GM21619 (cell line): ENCODE measurements at regions not wholly inside any gene's neighbourhood (a gene's known extent, or its start where the extent isn't known, plus 50 kb on each side); places are given as distances from the start of the nearest gene placed in this dataset.

Experiments
- ATAC-seq: cut with Tn5 transposase; IDR thresholded peaks from one replicate; pipeline ENCODE4 v1.9.1; 2021; ENCODE audit not compliant: unreplicated experiment

DNA sequence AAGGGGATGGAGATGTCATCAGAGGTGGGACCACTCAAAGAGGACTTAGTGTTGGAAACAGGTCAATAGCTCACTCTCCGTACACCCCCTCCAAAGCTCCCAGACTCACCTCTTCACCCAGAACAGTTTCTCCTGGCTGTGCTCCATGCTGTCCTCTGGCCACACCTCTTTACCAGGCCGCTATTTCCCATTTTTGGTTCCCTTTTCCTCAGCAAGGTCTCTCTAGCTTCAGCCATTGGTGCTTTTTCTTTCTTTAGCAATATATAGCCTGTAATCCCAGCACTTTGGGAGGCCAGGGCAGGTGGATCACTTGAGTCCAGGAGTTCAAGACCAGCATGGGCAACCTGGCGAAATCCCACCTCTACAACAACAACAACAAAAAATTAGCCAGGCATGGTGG lies 123.6 kb upstream of the SMAD3 start:
- no peak for ATAC-seq

DNA sequence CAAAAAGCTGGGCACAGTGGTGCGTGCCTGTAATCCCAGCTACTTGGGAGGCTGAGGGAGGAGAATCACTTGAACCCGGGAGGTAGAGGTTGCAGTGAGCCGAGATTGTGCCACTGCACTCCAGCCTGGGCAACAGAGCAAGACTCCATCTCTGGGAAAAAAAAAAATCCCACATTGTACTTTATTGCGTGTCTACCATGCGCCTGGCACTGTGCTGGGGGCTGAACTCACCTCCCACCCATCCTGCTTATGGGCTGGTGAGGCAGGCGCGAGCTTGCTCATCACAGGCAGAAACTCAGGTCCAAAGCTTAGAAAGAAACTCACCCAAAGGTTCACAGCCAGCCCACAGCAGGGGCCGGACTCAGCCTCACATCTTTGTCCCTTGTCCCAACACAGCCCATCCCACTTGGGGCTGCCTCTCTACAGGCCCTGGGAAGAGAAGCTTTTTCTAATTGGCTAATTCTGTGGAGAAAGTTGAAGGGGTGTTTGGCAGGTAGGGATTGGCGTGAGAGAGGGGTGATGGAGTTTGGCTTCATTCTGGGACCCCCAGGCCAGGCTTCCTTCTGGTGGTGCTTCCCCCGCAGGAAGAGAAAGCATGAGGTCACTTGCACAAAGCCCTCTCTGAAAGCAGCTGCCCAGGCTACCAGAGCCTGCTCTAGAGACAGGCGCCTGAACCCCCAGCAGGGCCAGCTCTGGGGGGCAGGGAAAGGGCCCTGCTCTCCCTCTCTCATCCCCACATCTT lies 122.6 kb upstream of the SMAD3 start:
- no peak for ATAC-seq

DNA sequence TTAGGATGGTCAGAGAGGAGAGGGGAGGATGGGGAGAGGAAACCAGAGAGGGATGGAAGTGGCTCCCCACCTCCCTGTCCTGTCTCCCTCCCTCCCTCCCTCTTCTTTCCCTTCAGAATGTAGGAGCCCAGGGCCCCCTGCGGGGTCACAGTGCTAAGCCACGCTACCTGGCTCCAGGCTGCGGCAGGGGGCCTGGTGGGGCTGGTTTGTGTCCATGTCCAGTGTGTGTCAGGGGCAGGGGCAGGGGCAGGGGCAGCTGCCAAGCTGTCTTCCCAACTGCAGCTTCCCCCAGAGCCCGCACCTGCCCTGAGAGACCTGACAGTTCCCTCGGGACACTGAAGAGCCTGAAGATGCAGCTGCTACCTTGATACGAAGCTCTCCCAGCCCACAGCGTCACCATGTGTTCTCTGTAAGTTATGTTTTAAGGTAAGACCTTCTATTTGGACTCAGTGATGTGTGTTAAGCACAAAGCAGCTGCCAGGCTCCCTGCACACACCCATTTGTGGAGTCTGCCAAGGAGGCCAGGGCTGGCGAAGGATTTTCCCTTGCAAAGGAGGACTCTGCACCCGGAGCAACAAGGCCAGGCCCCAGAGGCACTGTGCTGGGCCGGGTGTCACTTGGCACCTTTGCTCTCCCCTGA lies 121.8 kb upstream of the SMAD3 start:
- ATAC-seq: no peak

DNA sequence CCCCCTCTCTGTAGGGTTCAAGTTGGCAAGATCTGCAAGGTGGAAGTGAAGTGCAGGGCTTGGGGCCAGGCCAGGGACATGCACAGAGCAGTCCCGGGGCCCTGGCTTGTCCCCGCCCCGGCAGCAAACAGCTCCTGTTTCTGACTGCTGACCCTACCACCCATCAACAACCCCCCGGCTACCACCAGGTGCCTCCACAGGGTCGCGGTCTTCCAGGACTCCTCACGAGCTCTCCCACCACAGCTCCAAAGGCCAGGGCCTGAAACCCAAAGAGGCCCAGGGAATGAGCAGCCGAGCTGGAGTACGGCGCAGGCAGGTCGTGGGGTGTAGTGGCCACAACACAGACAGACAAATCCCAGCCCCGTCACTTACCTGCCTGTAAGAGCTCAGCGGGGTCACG lies 121.3 kb upstream of the SMAD3 start:
- no peak for ATAC-seq

DNA sequence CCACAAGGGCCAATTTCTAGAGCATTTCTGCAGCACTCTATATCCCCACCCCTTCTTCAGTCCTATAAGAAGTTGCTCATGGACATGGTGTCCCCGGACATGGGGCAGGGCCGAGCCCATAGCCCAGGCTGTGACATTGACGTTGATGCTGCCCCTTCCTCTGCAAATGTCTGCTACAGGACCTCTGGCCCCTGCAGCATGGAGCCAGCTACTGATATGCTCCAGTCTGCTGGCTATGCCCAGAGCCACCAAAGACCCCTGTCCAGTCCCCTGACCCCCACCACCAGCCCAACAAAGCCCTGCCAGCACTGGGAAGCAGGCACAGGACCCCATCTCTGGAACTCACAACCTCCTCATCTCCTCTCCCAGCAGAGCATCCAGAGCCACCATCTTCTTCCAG lies 120.1 kb upstream of the SMAD3 start:
- ATAC-seq: no peak

DNA sequence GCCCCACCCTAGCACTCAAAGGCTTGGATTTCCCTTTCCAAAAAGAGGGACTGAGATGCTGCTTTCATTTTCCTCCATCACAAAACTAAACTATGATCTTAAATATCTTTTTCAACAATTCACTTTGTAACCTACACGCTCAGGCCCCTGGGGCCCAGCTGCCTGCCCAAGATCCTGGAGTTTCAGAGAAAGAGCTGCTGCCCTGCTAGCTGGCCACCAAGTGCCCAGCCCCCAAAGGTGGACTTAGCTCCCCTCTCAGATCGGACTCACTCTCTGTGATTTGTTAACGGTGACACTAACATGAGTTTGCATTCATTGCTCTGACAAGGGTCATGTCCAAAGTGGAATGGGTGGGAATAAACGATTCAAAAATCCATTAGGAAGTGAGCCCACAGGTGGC lies 119.6 kb upstream of the SMAD3 start:
- no peak for ATAC-seq

DNA sequence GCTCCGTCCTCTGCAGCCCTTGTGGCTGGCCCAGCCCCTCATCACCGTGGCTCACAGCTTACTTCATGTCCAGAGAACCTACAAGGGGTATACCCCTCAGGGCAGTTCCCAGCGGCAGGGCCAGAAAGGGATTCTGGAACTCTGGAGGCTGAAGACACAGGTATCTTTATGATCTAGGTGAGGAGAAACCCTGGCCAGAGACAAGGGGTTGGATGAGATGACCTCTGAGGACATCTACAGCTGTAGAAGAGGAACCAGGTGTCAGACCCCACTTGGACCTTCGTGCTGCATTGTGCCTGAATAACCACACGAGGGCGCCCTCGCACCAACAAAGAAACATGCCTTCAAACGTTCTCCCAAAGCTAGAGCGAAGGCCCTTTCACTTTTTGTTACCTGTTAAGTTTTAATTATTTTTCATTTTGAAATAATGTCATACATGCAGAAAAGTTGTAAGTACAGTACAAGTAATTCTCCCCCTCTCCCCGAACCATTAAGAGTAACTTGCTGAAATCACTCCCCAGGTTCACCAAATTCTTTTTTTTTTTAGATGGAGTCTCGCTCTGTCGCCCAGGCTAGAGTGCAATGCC lies 118.7 kb upstream of the SMAD3 start:
- no peak for ATAC-seq

DNA sequence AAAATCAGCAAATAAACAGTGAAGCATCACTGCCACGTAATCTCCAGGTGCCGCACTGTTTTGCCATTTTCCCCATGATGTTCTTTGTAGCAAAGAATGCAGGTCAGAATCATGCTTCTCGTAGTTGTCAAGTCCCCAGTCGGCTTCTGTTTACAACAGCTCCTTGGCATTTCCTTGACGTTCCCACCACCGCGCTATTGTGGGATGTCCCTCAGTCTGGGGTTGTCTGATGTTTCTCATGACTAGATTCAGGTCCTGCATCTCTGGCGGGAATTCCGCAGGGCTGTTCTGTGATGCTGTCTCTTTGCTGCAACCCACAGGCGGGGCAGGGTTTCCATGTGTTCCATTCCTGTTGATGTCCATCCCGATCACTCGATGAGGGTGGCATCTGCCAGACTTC lies 117.9 kb upstream of the SMAD3 start:
- no peak for ATAC-seq

DNA sequence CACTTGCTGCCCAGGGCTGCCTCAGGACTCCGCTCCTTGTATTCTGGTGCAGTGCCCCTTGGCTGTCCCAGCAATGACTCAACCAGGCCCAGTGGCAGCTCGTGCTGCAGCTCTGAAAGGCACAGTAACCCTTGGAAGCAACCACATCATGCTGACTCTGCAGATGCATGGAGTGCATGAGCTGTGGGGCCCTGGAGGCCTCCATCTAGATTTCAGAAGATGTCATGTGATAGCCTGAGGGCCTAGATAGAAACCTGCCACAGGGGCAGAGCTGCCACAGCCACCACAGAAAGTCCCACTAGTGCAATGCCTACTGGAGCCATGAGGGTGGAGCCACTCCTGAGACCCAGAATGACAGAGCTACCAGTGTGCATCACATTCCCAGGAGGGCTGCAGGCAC lies 117.1 kb upstream of the SMAD3 start:
- no peak for ATAC-seq

DNA sequence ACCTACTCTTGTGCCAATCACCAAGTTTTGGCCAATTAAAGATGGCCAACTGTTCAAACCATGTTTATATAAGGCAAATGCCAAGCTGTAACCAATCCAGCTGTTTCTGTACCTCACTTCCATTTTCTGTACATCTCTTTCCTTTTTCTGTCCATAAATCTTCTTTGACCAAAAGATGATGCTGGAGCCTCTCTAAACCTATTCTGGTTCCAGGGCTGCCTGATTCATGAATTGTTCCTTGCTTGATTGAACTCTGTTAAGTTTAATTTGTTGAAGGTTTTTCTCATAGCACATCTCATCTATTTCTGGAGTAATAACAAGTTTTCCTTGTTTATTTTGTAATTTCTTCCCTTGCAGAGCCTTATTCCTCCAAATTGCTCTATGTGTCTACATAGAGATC lies 115.3 kb upstream of the SMAD3 start:
- no peak for ATAC-seq

DNA sequence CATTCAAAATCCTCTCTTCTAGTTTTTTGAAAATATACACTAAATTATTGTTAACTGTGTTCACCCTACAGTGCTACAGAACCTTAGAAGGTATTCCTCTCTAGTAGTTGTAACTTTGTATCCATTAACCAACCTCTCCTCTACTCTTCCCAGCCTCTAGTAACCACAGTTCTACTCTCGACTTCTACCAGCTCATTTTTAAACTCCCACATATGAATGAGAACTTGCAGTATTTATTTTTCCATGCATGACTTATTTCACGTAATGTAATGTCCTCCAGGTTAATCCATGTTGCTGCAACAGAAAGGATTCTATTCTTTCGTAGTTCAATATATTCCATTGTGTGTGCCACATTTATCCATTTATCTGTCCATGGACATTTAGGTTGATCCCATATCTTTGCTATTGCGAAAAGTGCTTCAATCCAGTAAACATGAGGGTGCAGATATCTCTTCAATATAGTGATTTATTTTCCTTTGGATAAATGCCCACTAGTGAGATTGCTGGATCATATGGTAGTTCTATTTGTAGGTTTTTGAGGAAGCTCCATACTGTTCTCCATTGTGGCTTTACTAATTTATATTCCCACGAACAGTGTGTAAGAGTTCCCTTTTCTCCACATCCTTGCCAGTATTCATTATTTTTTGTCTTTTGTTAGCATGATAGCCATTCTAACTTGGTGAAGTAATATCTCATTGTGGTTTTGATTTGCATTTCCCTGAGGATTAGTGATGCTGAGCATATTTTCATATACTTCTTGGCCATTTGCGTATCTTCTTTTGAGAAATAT lies 113.7 kb upstream of the SMAD3 start:
- no peak for ATAC-seq

DNA sequence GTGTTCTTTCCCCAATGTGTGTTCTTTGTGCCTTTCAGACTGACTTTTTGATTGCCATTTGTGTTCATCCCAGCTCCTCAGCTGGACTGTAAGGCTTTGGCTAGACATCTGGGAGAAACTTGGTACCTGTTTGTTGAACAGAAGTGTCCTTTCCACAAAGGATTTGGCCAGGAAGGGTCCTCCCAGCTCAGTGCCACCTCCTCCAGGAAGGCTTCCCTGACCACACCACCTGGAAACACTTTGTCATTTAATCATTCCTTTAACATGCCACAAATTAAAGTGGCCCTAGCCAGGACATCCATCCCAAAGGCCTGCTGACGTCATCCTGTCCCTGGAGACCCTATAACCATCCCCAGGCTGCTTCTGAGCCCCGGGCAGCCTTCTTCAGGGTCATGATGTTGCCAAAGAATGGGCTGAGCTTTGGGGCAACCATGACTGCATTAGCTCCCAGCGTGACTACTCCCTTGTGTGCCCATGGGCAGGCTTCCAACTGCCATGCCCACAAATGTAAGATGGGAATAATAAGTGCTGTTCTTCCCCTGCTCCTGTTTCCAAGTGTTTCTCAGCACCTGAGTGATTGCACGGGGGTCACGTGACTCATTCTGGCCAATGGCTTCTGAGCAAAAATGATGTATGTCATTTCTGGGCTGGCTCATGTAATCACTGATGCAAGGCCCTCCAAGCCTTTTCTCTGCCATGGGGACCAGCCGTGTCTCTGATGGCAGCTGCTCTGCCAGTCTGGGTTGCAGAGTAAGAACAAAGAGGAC lies 112.5 kb upstream of the SMAD3 start:
- ATAC-seq: no peak

DNA sequence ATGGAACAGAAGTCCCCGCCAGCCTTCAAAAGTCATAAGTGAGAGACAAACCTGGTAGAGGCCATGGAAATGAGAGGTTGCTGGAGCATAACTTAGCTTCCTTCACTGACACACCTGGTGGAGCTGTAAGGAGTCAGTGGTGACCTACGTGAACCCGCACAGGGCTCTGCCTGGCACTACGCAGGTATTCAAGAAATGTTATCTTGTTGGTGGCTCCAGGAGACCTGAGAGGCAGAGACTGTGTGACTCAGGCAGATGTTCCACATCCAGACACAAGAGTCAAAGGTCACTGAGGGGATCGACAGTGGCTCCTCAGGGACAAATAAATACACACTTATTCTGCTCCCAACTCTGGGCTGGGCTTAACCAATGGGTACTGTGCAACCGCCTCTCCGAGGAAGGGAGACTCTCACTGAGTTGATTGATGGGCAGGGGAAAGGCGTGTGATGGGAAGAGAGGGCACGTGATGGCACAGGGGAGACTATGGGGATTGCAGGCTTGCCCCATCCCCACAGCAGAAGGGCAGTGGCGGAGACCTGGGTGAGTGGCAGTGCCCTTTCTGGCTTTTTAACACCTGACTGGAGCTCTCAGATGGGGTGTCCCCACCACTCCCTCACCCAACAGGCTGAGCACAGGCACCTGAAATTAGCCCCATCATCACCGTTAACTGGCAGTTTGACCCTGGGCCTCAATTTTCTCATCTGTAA lies 111.7 kb upstream of the SMAD3 start:
- no peak for ATAC-seq

DNA sequence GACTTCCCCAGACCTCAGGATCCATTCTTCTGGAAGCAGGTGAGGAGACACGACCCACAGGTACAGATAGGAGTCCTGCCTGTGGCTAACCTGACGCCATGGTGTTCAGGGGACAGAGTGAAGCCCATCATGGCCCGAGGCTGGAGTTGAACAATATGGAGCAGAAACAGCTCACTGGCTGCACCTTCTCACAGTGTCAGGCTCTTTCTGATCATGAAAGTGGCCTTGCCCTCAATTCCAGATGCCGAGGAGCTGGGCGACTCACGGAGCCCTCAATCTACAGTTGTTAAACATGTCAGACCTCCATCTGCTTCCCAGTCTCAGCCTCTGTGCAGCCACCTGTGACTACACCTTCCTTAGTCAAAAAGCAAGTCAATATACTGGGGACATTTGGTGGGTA lies 110.8 kb upstream of the SMAD3 start:
- no peak for ATAC-seq

DNA sequence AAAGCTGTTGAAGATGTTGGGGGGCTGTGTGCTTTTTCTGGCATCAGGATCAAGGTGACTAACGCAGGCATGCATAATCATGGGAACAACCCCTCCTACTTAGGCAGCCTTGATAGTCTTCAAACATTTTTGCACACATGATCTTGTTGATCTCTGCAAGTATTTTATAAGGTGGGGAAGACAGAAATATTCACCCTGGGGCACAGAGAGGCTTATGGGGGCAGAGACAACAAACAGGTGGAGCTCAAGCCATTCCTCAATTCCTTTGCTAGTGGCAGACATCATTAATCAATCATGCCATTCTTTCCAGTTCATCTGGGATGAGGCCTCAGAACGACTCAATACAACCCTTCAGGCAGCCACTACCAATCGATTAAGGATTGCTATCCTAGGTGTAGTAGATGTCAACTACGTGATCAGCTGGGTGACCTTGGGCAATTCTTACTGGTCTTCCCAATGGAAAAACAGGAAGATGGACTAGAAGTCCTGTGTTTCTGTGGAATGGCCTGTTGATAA lies 110.3 kb upstream of the SMAD3 start:
- ATAC-seq: no peak

DNA sequence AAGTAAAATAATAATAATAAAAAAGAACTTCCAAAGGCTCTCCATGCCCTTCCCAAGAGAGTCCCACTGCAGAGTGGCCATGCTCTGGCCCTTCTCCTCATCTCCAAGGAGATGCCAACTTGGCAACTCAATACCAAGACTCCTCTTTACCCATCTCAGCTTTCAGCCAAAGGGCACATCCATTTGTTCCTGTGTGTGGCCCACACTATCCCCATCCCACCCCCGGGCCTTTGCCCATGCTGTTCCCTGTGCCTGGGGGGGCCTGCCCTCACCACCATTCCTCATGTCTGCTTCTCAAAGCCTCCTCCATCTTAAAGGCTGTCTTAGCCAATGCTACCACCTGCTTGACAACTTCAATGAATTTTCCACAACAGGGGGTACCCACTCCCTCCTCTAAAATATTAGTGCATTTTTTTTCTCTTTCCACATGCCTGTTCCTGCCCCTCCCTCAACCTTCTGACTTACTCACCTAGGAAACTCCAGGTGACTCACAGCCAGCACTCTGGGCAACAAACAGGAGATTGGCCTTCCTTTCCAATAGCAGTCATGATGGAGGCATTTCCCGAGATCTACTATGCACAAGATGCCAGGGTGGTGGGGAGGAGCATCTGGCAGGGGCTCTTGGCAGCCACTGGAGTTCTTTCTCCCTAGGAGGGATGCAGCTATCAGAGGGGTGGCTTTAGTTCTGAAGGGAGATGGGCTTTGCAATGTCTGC lies 109.4 kb upstream of the SMAD3 start:
- ATAC-seq: no peak

DNA sequence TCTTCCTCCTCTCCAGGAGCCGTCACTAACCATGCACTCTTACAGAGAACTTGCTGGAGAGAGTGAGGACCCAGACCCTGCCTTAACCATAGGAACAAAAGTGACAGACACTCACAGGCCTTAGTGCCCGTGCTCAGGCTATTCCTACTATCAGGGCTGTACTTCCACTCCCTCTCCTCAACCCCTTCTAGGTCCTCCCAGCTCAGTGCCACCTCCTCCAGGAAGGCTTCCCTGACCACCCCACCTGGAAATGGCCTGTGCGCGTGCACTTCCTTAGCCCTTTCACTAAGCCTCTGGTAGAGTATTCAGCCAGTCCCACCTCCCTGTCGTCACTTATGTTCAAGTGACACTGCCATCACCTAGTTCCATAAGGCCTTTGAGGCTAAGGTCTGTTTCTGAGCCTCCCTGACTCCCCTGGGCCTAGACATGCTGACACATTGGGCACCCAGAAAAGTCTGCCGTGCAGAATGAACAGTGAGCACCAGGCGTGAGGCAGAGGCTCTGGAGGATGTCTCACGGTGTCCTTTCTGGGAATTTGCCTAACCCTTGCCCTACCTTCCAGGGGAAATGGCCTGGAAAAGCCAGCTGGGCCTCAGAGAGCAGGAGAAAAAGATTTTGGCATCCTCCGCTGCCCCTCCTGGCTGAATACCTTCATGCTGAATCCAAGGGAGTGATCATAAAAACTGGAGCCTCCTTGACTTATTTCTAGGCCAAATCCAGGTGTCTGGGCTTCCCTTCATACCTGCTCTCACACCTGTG lies 108.6 kb upstream of the SMAD3 start:
- ATAC-seq: no peak

DNA sequence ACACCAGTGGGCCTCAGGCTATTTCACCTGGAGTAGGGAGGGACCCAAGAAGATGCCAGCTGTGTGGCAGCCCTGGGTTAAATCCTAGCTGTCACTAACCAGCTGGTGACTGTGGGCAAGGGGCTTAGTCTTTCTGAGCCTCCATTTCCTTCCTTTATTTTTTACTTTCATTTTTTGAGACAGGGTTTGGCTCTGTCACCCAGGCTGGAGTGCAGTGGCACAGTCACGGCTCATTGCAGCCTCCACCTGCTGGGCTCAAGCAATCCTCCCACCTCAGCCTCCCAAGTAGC lies 108.0 kb upstream of the SMAD3 start:
- ATAC-seq: no peak

DNA sequence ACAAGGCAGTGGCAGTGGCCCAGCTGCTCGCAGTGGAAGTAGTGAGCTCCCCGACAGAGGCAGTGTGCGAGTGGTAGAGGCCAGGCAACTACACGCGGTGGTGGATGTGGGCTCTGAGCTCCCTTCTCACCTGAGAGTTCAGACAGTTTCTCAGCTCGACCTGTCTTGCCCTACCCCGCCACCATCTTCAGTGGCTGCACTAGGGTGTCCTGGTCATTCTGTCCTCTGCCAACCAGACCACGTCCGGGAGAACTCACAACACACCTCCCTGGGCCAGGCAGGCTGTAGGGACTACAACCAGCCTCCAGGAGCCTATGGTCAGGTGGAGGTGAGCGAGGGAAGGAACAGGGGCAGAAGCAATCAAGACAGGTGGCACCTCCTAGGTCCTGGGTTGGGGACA lies 106.3 kb upstream of the SMAD3 start:
- no peak for ATAC-seq
